Hematopoietic multipotent progenitor cell treated with erythropoietin and hydrocortisone succinate and interleukin-3 and kit ligand, for 4 days (in vitro differentiated cells): ENCODE measurements at regions not wholly inside any gene's neighbourhood (a gene's known extent, or its start where the extent isn't known, plus 50 kb on each side); places are given as distances from the start of the nearest gene placed in this dataset.

Source experiments
- DNase-seq: peaks from one replicate; pipeline ENCODE4 v3.0.0-alpha.2; 2015

DNA sequence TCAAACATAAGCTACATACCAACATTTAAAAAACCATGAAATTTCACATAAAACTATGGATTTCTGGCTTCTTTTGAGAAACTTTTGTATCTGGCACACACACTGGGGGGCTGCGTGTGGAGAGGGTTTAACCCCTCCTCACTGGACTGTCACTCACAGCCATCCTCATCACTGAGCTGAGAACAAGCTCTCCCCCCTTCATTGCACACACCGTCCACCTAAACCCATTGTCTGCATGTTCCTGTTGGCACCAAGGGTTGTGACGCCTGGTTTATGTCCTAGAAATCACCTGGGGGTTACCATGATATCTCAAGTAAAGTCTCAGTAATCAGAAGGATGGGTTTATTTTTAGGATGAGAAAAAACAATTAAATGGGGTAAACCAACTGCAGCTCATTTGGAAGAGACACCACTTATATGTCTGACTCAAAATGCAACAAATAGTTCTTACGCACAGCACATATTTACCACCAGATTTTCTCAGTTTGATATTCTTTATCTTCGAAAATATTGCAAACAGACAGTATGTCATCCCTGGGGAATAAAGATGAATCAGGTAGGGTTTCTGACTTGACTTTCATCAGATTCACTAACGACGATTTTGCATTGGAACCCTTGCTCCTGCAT lies 218.5 kb upstream of the KLF6 start:
- DNase-seq: no peak

- no peak for DNase-seq
Measured at GRCh38 chr10:4001811-4002210, 216.8 kb upstream of the KLF6 start.

DNA sequence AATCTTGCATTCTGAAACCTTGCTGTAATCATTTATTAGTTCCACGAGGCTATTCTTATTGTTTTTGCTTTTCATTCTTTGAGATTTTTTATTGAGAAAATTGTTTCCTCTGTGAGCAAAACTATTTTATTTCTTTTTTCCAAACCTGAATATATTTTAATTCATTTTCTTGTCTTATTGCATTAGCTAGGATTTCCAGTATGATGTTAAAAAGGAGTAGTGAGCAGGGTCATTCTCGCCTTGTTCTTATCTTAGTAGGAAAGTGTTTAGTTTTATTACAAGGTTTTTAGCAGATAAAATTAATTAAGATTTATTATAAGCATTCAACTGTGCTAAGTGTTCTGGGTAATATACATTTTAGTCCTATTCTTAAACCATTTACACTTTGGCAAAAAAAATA lies 214.6 kb upstream of the KLF6 start:
- no peak for DNase-seq

DNA sequence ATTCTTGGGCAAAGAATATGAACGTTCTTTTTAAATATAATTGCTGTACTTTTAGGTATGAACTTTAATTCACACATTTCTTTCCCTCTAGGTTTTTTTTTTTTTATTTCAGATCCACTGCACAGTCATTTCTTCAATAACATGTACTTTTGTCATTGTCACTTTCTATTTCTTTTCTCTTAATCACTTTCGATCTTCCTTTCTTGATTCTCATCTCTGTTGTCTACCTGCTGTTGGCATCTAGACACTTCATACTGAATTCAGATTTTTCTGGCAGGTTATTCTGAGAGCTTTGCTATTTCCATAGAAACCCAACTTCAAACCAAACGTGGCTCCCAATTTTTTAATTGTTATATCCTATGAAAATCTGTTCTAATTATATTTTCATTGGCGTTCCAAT lies 211.7 kb upstream of the KLF6 start:
- no peak for DNase-seq

GRCh38 chr10:3995302-3996210 lies 210.5 kb upstream of the KLF6 start:
- DNase-seq: no peak

- no peak for DNase-seq
Measured at GRCh38 chr10:3992382-3993178, 207.6 kb upstream of the KLF6 start.

DNA sequence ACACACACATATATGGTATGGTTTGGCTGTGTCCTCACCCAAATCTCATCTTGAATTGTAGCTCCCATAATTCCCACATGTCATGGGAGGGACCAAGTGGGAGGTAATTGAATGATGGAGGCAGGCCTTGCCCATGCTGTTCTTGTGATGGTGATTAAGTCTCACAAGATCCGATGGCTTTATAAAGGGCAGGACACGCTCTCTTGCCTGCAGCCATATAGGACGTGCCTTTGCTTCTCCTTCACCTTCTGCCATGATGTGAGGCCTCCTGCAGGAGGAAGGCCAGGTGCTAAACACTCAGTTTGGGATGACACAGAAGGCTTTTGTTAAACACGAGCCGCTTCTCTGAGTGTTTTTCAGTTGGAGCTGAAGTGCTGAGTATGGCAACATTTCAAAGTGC lies 205.3 kb upstream of the KLF6 start:
- no peak for DNase-seq

- DNase-seq: no peak
Measured at GRCh38 chr10:3987143-3987974, 202.3 kb upstream of the KLF6 start.

DNA sequence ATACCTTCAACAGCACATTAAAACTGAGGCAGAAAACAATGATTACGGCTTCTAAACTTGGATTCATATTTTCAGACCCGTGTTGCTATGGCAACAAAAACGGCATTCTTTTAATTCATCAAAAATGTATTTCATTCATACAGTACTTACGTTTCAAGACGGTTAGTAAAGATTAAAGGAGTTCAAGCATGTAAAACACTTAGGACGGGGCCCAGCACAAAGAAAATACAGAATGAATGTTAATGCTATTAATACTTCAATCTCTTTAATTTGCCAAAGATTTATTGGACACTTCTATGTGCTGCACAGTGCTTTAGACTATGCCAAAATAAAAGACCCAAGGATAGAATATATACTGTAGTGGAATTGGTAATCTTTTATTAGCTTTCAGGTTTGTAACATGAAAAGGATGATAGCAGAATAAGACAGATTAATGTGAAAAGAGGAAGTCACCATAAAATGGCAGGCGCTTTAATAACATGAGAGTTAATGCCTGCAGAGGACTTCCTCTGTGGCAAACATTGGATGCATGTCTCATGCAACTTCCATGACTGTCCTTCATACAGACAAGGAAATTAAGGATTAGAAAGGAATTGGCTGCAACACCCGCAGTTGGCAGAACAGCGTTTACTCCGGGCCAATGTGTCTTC lies 201.6 kb upstream of the KLF6 start:
- peak; percentile 44 for DNase-seq

DNA sequence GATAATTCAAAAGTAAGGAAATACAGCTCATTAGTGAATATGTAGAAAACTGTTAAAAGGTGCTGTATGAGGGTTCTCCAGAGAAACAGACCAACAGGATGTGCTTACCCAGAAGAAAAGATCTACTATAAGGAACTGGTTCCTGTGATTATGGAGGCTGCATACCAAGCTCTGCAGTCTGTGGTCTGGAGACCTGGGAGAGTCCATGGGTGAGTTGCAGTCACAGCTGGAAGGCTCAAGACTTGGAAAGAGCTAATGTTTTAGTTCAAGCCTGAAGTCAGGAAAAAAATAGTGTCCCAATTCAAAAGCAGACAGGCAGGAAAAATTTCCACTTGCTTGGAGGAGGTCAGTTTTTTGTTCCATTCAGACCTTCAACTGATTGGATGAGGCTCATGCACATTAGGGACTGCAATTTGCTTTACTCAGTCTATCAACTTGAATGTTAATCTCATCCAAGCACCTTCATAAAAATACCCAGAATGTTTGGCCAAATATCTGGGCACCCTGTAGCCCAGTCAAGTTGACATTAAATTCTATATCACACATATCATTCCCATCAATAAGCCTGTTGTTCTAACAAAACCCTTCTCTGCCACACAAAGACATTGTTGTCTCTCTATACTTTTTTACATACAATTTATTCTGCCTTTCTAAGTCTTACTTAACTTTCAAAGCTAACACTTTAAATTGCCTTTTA lies 197.9 kb upstream of the KLF6 start:
- DNase-seq: no peak

- DNase-seq: no peak
Measured at GRCh38 chr10:3981300-3981699, 196.3 kb upstream of the KLF6 start.

GRCh38 chr10:3980660-3981059 lies 195.7 kb upstream of the KLF6 start:
- DNase-seq: peak; percentile 74

- no peak for DNase-seq
Measured at GRCh38 chr10:3980144-3980543, 195.1 kb upstream of the KLF6 start.

GRCh38 chr10:3978761-3979160 lies 193.8 kb upstream of the KLF6 start:
- DNase-seq: no peak

- DNase-seq: no peak
Measured at GRCh38 chr10:3978174-3978573, 193.2 kb upstream of the KLF6 start.

GRCh38 chr10:3977761-3978160 lies 192.8 kb upstream of the KLF6 start:
- DNase-seq: no peak

- no peak for DNase-seq
Measured at GRCh38 chr10:3976718-3977117, 191.7 kb upstream of the KLF6 start.

DNA sequence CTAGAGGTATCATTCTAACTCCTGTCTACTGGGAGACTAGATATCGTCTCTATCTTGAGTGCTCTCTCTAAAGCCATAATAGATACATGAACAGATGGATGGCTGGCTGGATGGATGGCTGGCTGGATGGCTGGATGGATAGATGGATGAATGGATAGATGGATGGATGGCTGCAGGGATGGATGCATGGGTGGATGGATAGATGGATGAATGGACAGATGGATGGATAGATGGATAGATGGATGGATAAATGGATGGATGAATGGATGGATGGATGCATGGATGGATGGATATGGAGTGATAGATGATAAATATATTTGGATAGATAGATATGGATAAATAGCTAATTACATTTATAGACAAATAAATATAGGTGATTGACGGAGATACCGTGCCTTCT lies 191.2 kb upstream of the KLF6 start:
- DNase-seq: no peak

DNA sequence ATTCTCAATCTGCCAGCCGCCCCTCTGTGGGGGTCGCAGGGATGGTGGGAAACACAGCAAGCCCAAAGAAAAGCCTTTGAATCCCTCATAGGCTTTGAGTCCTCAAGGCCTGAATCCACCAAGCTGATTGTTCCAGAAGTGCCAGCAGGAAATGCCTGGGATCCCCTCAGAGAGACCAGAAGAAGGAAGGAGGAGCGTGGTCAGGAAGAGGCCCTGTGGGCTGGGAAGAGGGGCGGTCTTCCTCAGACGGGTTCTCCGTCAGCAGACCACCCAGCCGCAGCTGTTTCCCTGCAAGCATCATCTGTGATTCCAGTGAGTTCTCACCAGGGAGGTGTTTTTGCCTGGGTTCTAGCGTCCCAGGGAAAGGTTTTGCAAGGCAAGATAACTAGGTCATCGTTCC lies 190.0 kb upstream of the KLF6 start:
- no peak for DNase-seq

DNA sequence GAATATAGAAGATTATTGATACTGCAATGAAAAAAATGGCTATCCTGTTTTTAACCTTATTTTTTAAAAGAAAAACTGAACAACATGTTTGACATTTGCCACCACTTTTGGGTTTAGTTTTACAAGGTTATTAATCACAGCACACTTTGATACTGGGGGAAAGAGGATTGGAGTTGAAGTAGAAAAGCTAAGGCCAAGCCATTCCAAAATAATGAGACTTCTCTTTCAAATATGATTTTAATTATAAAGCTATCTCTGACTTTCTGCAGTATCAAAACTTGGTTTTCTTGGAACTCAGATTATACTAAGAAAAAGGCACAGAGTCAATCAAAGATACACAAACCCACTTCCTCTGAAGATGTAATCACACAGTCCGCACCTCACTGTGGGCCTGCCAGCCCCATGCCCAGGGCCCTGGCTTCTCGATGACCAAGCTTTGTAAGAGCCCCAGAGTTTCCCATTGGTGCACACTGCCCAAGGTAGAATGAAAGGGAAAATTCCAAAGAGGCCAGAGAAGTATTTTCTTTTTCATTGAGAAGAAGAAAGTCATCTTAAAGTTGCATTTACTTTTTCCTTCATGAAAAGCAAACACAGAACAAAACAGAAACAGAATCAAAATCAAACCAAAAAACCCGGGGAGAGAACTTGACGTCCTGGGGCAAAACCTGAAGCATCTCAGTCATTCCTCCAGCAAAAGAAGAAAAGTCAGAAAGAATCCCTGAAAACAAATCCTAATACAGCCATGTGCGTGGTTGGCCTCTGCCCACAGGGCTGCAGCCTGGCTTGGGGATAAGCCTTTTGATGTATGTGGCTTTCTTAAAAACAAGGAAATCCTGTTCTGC lies 187.7 kb upstream of the KLF6 start:
- peak; percentile 67 for DNase-seq

GRCh38 chr10:3971713-3972112 lies 186.7 kb upstream of the KLF6 start:
- no peak for DNase-seq
